Loucy (cell line): ENCODE measurements at regions not wholly inside any gene's neighbourhood (a gene's known extent, or its start where the extent isn't known, plus 50 kb on each side); places are given as distances from the start of the nearest gene placed in this dataset.

ENCODE experiments used
- H2AFZ ChIP-seq: fragments of 200-600 bp; sonication (generic); 2 replicates; pipeline ENCODE4 v1.6.0; 2016; ENCODE audit warnings: antibody characterized with exemption, mild to moderate bottlenecking, low read length, moderate library complexity
- H3F3A ChIP-seq: fragments of 200-600 bp; 2 replicates; pipeline ENCODE4 v1.6.0; 2016; ENCODE audit warnings: antibody characterized with exemption, low read depth, mild to moderate bottlenecking
- H3K27me3 ChIP-seq: fragments of 200-600 bp; sonication (generic); 2 replicates; pipeline ENCODE4 v1.6.1; 2014; ENCODE audit warnings: low read length, mild to moderate bottlenecking; ENCODE audit not compliant: insufficient read depth, poor library complexity, severe bottlenecking
- H3K36me3 ChIP-seq: fragments of 200-600 bp; sonication (generic); 2 replicates; pipeline ENCODE4 v1.6.1; 2016; ENCODE audit warnings: low read length; ENCODE audit not compliant: insufficient read depth
- H3K4me1 ChIP-seq: fragments of 200-600 bp; sonication (generic); 2 replicates; pipeline ENCODE4 v1.5.1; 2014; ENCODE audit warnings: low read length, mild to moderate bottlenecking; ENCODE audit not compliant: insufficient read depth, poor library complexity, severe bottlenecking
- H3K4me2 ChIP-seq: fragments of 200-600 bp; sonication (generic); 2 replicates; pipeline ENCODE4 v1.6.0; 2014; ENCODE audit warnings: antibody characterized with exemption, low read length, low read depth, mild to moderate bottlenecking; ENCODE audit not compliant: poor library complexity, severe bottlenecking
- H3K4me3 ChIP-seq: fragments of 200-600 bp; sonication (generic); 2 replicates; pipeline ENCODE4 v1.5.1; 2014; ENCODE audit warnings: low read length, mild to moderate bottlenecking, mixed read lengths; ENCODE audit not compliant: poor library complexity, severe bottlenecking
- H3K79me2 ChIP-seq: fragments of 200-600 bp; sonication (generic); 2 replicates; pipeline ENCODE4 v1.6.1; 2014; ENCODE audit warnings: low read length; ENCODE audit not compliant: insufficient read depth
- H3K9ac ChIP-seq: fragments of 200-600 bp; sonication (generic); 2 replicates; pipeline ENCODE4 v1.6.0; 2014; ENCODE audit warnings: mild to moderate bottlenecking, low read depth, low read length, moderate library complexity; ENCODE audit not compliant: poor library complexity, severe bottlenecking
- H3K9me2 ChIP-seq: fragments of 200-600 bp; sonication (generic); replicated peaks from 2 replicates; pipeline ENCODE4 v1.6.1; 2016; ENCODE audit warnings: low read depth, low read length, mixed read lengths
- H3K9me3 ChIP-seq: fragments of 200-600 bp; sonication (generic); 2 replicates; pipeline ENCODE4 v1.6.1; 2014; ENCODE audit warnings: mild to moderate bottlenecking, antibody characterized with exemption, low read length, low read depth; ENCODE audit not compliant: insufficient read depth
- H4K20me1 ChIP-seq: fragments of 200-600 bp; sonication (generic); 2 replicates; pipeline ENCODE4 v1.6.0; 2014; ENCODE audit warnings: antibody characterized with exemption, low read length, mild to moderate bottlenecking; ENCODE audit not compliant: insufficient read depth, poor library complexity, severe bottlenecking
- CTCF ChIP-seq: fragments of 200-600 bp; sonication (generic); conservative IDR thresholded peaks from 2 replicates; pipeline ENCODE4 v1.5.1; 2014; ENCODE audit warnings: mild to moderate bottlenecking, antibody characterized with exemption, low read length
- EZH2phosphoT487 ChIP-seq: fragments of 200-600 bp; IDR thresholded peaks from 2 replicates; pipeline ENCODE4 v1.6.1; 2018; ENCODE audit warnings: antibody characterized with exemption, mild to moderate bottlenecking, moderate library complexity, borderline replicate concordance

- Histone ChIP-seq H2AFZ (no peak overlapping the region), H4K20me1 (no peaks in the 10 kb centered on the region), H3K9me3 (no peaks in the 10 kb centered on the region)
Observed at GRCh38 chr12:24135158-24135850, 185.8 kb upstream of the SOX5 start.

GRCh38 chr12:24134092-24134491 is 184.6 kb upstream of the SOX5 start:
- Histone ChIP-seq H2AFZ (no peak overlapping the region), H3K27me3 (no peaks in the 10 kb centered on the region), H3K79me2 (no peaks in the 10 kb centered on the region)

More at GRCh38 chr12:24135158-24135850, 185.8 kb upstream of the SOX5 start:
- H3K9ac ChIP-seq: no peak overlapping the region
- H3K27me3 ChIP-seq: no peaks in the 10 kb centered on the region
- no peaks in the 10 kb centered on the region for H3K9me2 ChIP-seq
- no peak overlapping the region for H3K4me2 ChIP-seq
- no peaks in the 10 kb centered on the region for H3F3A ChIP-seq
- TF ChIP-seq CTCF (no peak), EZH2phosphoT487 (no peak)
- no peak overlapping the region for H3K4me3 ChIP-seq
- no peaks in the 10 kb centered on the region for H3K36me3 ChIP-seq
- peaks cover 10% of the 10 kb centered on the region for H3K4me1 ChIP-seq
- H3K79me2 ChIP-seq: no peaks in the 10 kb centered on the region

GRCh38 chr12:24133384-24133783 is 183.9 kb upstream of the SOX5 start:
- TF ChIP-seq EZH2phosphoT487 (no peak), CTCF (no peak)
- Histone ChIP-seq H3K4me3 (no peak overlapping the region), H3K4me2 (no peak overlapping the region), H3K9me3 (no peaks in the 10 kb centered on the region), H2AFZ (no peak overlapping the region), H3K79me2 (no peaks in the 10 kb centered on the region), H3K4me1 (peaks cover 10% of the 10 kb centered on the region), H3F3A (no peaks in the 10 kb centered on the region), H3K9me2 (no peaks in the 10 kb centered on the region), H4K20me1 (no peaks in the 10 kb centered on the region), H3K27me3 (no peaks in the 10 kb centered on the region), H3K9ac (no peak overlapping the region), H3K36me3 (no peaks in the 10 kb centered on the region)

More at GRCh38 chr12:24134092-24134491, 184.6 kb upstream of the SOX5 start:
- H3K9me2 ChIP-seq: no peaks in the 10 kb centered on the region
- no peak overlapping the region for H3K4me3 ChIP-seq
- no peaks in the 10 kb centered on the region for H4K20me1 ChIP-seq
- peaks cover 10% of the 10 kb centered on the region for H3K4me1 ChIP-seq
- H3K9me3 ChIP-seq: no peaks in the 10 kb centered on the region
- H3F3A ChIP-seq: no peaks in the 10 kb centered on the region
- no peak overlapping the region for H3K9ac ChIP-seq
- no peak overlapping the region for H3K4me2 ChIP-seq
- TF ChIP-seq CTCF (no peak), EZH2phosphoT487 (no peak)
- no peaks in the 10 kb centered on the region for H3K36me3 ChIP-seq
